HG02938 (cell line): ENCODE measurements at regions not wholly inside any gene's neighbourhood (a gene's known extent, or its start where the extent isn't known, plus 50 kb on each side); places are given as distances from the start of the nearest gene placed in this dataset.

Experiments
- ATAC-seq: cut with Tn5 transposase; IDR thresholded peaks from one replicate; pipeline ENCODE4 v1.9.1; 2021; ENCODE audit warnings: mild to moderate bottlenecking, moderate library complexity; ENCODE audit not compliant: unreplicated experiment

- ATAC-seq = no peak
These were observed 52.2 kb downstream of the FAT3 start for GRCh38 chr11:92276773-92277172.

GRCh38 chr11:92277871-92278270 lies 53.3 kb downstream of the FAT3 start:
- no peak for ATAC-seq

GRCh38 chr11:92278791-92279433 lies 54.3 kb downstream of the FAT3 start:
- no peak for ATAC-seq

GRCh38 chr11:92284107-92284506 lies 59.5 kb downstream of the FAT3 start:
- ATAC-seq = no peak

- no peak for ATAC-seq
These were observed 59.9 kb downstream of the FAT3 start for GRCh38 chr11:92284558-92284957.

- ATAC-seq = no peak
These were observed 61.2 kb downstream of the FAT3 start for GRCh38 chr11:92285776-92286175.

GRCh38 chr11:92286709-92287108 lies 62.1 kb downstream of the FAT3 start:
- no peak for ATAC-seq

GRCh38 chr11:92295175-92296137 lies 70.8 kb downstream of the FAT3 start:
- no peak for ATAC-seq

- no peak for ATAC-seq
These were observed 71.5 kb downstream of the FAT3 start for GRCh38 chr11:92296138-92296515.

- ATAC-seq = no peak
These were observed 73.2 kb downstream of the FAT3 start for GRCh38 chr11:92297567-92298553.

- ATAC-seq = no peak
These were observed 76.3 kb downstream of the FAT3 start for GRCh38 chr11:92300876-92301275.

GRCh38 chr11:92302770-92303169 lies 78.2 kb downstream of the FAT3 start:
- ATAC-seq = no peak

GRCh38 chr11:92304271-92304670 lies 79.7 kb downstream of the FAT3 start:
- no peak for ATAC-seq

- no peak for ATAC-seq
These were observed 82.4 kb downstream of the FAT3 start for GRCh38 chr11:92306966-92307510.

- no peak for ATAC-seq
These were observed 83.7 kb downstream of the FAT3 start for GRCh38 chr11:92308366-92308765.

GRCh38 chr11:92311616-92312449 lies 87.2 kb downstream of the FAT3 start:
- no peak for ATAC-seq

GRCh38 chr11:92313784-92314183 lies 89.2 kb downstream of the FAT3 start:
- ATAC-seq = no peak

- no peak for ATAC-seq
These were observed 89.9 kb downstream of the FAT3 start for GRCh38 chr11:92314499-92314898.

- ATAC-seq = no peak
These were observed 91.6 kb downstream of the FAT3 start for GRCh38 chr11:92316106-92316809.
